Lower leg skin (tissue), 3 donors: ENCODE measurements at regions not wholly inside any gene's neighbourhood (a gene's known extent, or its start where the extent isn't known, plus 50 kb on each side); places are given as distances from the start of the nearest gene placed in this dataset.

ENCODE experiments used
- CTCF ChIP-seq, 3 donors: fragments of 450-650 bp; IDR thresholded peaks; one replicate each; pipeline ENCODE4 v1.5.1; 2016; ENCODE audit warnings: antibody characterized with exemption in 3 of 3, mild to moderate bottlenecking in 3 of 3, moderate library complexity in 2 of 3
- POLR2A ChIP-seq, 2 donors: fragments of 450-650 bp; IDR thresholded peaks; one replicate each; pipeline ENCODE4 v1.6.1; 2016 to 2017; ENCODE audit warnings: antibody characterized with exemption in 2 of 2, mild to moderate bottlenecking in 1 of 2, moderate library complexity in 1 of 2

- no peak for TF ChIP-seq CTCF (IDR thresholded peaks at IDR 0.05)
- no peak for TF ChIP-seq POLR2A (IDR thresholded peaks at IDR 0.05)
Observed at GRCh38 chr7:130882396-130882795, 148.4 kb upstream of the KLF14 start.
